ENCODE measurements at regions not wholly inside any gene's neighbourhood (a gene's known extent, or its start where the extent isn't known, plus 50 kb on each side); places are given as distances from the start of the nearest gene placed in this dataset.

DNA sequence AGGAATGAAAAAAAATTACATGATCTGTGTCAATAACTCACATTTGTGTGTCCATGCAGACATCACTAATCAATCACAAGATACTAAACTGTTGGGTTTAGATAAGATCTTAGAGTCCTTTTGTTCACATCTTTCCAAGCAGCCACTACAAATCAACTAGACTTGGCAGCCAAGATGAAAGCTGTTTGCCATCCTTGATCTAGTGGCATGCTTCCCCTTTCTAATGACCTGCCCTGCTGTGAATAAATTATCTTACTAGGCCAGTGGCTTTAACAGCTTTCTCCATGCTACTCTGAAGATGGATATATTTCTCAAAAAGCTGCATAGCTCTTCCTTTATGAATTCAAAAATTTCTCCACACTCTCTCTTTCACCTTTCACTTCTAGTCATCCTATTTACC is 1338.0 kb upstream of the ACVR2A start:
- no peak for DNase-seq (ENCODE audit: low read depth in 2 of 2)

DNA sequence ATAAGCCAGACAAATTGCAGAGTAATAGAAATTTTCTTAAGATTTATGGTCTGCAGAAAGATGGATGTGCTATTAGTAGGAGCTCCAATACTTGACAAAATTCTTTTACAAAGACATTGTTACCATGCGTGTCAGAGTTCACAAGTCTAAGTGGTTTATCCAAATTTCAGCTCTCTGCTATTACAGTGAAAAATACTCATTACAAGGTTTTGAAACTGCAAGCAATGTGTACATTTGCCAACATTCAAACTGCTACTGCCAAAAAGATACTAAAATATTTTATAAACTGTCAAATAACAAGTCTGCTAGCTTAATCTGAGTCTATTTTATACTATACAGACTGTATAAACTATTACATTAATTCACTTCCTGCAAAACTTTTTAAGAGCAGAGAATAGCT is 1341.5 kb upstream of the ACVR2A start:
- no peak for DNase-seq (ENCODE audit: low read depth in 2 of 2)

DNA sequence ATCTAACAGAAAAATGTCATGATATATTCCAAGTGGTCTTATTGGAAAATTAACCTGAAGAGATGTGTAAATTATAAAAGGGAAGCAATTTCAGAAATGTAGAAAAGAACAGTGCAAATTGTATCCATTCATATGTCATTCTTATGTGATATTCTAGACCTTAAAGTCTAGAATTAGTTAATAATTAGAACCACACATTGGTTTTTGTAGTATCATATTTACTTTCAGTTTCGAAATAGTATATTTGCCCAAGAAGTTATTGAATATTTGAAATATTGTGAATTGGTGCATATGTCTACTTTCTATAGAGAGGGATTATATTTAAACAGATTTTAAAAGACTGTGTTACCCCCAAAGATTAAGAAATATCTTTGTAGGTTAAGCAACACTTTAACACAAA is 1348.6 kb upstream of the ACVR2A start:
- DNase-seq (ENCODE audit: low read depth in 2 of 2), result no peak

DNA sequence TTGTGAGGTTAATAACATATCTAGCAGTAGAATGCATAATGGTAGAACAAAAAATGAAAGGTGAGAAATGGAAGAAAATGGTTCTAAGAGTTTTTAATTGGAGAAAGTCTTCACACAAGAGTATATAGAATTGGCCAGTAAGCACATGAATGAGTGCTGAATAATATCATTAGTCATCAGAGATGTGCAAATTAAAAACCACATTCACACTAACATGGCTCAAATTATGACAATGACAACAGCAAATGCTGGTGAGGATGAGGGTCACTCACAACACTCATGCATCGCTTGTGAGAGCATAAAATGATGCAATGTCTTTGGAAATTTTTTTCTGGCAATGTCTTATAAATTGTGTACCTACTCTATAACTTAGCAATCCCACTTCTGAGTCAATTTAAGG is 1355.4 kb upstream of the ACVR2A start:
- no peak for DNase-seq (ENCODE audit: low read depth in 2 of 2)

DNA sequence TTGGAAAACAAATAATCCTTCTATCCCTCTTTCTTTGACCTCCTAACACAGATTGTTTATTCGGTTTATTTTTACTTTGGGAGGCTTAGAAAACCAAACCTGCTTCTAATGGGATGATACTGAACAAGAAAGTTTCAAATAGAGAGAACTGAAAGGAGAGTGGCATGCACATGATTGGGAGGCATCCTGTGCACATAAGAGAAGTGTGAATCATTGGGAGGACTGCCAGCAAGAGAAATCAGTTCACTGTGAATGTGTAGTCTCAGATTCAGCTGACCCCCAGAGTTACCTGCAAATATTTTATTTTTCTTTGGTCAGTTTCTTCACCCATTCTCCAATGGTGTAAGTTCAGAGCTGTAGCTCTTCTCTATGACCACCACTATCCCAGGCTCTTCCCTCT is 1363.2 kb upstream of the ACVR2A start:
- DNase-seq (ENCODE audit: low read depth in 2 of 2), result no peak

DNA sequence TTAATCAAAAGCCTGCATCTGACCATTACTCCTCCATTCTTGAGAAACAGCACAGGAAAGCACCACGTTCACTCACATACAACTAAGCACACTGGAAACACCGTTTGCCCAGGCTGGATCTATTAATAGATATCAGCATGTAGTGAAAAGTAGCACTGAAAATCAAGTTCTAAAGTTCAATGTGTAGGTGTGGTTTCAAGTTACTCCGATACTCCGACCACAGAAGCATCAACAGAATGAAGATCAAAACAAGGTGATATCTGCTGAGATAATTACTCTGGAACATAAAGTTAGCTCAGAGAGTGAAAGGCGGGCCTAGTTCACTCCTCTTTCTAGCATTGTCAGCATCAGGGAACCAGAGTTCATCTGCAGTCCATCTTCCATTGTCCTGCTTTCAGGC is 1367.4 kb upstream of the ACVR2A start:
- DNase-seq (ENCODE audit: low read depth in 2 of 2), result no peak

DNA sequence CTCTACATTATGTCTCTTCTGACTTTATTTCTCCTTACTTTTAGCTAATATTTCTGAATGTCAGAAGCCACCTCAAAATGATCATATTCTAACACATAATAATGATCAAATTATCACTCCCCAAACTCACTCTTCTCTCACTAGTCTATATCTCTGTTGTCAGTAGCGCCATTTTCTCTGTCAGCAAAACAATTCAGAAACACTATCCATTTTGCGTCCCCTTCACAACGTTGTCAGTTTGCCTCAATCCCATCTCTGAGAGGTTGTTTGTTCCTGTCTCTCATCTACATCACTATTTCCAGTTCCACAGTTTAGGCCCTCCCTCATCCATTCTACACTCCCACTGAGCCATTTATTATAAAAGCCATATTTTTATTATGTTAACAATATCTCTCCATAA is 1376.3 kb upstream of the ACVR2A start:
- no peak for DNase-seq (ENCODE audit: low read depth in 2 of 2)

DNA sequence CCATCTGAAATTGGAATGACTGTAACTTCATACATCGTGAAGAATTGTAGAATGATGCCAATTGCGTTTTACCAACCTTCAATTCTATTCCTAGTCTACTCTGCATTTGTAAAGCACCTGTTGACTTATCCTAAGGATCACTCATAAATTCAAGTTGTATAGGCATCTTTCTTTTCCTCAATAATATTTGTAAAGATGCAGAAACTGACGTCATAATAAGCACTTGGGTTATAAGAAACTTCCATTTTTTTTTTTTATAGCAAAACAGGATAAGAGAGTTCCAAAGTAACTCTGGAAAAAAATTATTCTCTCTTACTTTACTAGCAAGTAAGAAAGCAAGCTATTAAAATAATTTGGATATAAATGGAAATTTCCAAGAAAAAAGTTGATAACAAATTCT is 1377.4 kb upstream of the ACVR2A start:
- DNase-seq (ENCODE audit: low read depth in 2 of 2), result no peak

DNA sequence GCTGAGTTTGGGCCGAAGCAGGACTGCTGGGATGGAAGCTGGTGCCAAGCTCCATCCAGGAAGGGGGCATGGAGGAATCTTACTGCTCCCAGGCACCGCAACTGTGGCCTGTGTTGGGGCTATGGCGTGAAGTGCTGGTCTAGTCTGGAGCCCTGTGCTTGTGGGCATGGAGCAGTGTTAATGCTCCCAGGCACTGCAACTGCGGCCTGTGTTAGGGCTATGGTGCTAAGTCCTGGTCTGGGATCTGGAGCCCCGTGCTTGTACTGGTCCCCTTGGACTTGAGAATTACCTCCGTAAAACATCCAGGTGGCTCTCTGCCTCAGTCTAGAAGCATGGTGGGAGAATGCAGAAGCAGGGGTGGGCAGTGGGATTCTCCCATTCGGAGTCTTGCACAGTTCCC is 1379.4 kb upstream of the ACVR2A start:
- DNase-seq (ENCODE audit: low read depth in 2 of 2), result no peak

DNA sequence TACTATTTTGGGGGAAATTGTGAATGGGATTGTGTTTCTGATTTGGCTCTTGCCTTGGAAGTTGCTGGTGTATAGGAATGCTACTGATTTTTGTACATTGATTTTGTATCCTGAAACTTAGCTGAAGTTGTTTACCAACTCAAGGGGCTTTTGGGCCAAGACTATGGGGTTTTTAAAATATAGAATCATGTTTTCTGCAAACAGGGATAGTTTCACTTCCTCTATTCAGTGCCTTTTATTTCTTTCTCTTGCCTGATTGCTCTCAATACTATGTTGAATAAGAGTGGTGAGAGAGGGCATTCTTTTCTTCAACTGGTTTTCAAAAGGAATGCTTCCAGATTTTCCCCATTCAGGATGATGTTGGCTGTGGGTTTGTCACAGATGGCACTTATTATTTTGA is 1383.8 kb upstream of the ACVR2A start:
- DNase-seq (ENCODE audit: low read depth in 2 of 2), result no peak

DNA sequence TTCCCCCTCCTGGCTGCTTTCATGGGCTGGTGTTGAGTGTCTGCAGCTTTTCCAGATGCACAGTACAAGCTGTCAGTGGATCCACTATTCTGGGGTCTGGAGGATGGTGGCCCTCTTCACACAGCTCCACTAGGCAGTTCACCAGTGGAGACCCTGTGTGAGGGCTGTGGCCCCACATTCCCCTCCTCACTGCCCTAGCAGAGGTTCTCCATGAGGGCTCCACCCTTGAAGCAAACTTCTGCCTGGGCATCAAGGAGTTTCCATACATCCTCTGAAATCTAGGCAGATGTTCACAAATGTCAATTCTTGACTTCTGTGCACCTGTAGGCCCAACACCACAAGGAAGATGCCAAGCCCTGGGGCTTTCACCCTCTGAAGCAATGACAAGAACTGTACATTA is 1386.2 kb upstream of the ACVR2A start:
- DNase-seq (ENCODE audit: low read depth in 2 of 2), result no peak

DNA sequence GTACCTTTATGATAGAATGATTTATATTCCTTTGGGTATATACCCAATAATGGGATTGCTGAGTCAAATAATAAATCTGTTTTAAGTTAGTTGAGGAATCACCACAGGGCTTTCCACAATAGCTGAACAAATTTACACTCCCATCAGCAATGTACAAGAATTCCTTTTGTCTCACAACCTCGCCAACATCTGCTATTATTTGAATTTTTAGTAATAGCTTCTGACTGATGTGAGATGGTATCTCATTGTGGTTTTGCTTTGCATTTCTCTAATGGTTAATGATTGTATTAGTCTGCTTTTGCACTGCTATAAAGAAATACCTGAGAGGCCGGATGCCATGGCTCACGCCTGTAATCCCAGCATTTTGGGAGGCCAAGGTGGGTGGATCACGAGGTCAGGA is 1387.6 kb upstream of the ACVR2A start:
- no peak for DNase-seq (ENCODE audit: low read depth in 2 of 2)

DNA sequence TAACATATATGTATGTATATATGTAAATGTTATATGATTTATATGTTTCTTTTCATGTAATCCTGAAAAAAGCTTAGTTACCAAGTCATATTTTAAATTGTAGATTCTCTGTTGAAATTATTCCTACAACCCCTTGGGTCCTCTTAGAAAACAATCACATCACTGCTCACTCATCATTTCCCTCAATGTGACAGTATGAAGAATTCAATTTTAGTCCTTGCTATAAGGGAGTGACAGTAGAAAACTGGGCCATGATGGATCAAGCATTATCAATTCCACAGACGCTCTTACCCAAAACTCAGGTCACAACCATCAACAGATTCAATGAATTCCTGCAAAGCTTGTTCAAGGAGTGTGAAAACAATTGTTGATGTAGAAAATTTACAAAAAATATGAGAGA is 1389.5 kb upstream of the ACVR2A start:
- no peak for DNase-seq (ENCODE audit: low read depth in 2 of 2)

DNA sequence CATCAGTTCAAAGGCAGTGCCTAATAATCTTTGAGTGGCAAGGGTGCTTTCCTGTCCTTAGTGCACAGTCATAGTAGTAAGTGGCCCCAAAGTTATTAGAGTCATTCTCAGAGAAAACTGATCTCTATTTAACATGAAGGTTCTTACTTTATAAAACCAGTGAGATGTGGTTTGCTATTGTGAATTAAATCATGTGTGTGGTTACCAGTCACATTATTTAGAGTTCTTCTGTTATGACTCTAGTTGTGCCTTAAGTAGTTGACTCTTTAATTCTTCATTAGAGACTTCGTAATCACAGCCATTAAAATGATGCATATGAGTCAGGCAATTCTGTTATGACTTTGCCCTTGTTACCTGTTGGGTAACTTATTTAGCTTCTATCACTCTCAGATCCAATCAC is 1392.9 kb upstream of the ACVR2A start:
- DNase-seq (ENCODE audit: low read depth in 2 of 2), result no peak

DNA sequence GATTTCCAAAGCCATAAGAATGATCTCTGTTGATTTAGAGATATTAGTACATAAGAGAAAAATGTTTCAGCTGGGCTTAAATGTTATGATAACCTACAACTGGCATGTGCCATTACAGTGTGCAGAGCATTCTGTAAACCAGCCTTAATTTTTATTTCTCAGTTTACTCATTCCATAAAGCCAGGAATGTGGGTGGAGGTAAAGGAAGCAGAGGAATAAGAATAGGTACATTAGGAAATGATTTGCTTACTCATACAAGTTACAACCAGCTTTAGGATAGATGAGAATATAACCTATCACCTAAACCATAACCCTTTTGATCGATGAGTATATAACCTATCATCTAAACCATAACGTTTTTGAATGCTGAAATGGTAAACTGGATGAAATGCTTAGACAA is 1394.7 kb upstream of the ACVR2A start:
- DNase-seq (ENCODE audit: low read depth in 2 of 2), result no peak

DNA sequence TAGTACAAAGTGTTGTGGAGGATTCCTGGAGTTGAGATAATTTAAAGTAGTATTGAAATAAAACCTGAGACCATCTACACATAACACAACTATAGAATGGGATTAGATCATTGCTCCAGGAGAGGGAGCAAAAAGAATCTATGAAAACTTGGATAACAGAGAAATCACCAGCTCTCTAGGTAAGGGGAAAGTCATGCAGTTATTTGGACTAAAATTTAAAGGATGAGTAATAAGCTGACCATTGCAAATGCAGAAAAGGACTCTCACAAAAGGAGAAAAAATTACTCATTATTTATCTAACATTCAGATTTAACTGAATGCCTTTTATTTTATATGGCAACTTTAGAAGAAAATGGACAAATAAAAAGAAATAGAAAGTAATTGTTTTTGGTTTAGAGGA is 1399.8 kb upstream of the ACVR2A start:
- no peak for DNase-seq (ENCODE audit: low read depth in 2 of 2)

DNA sequence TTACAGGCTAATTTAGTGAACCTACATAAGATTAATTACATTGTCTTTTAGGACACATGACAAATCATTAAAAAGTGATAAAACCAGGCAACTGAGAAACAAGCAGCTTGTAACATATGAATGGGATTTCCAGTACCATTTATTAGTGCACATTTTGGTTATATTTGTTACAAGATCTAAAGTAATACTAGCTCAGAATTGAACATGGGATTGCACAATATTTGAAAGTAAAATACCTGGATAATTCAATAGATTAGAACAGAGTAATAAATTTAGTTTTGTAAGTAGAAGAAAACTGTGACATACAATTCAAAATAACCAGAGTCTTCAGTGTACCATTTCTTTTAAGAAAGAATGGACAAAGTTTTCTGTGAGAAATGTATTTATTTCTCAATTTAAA is 1400.7 kb upstream of the ACVR2A start:
- DNase-seq (ENCODE audit: low read depth in 2 of 2), result no peak

DNA sequence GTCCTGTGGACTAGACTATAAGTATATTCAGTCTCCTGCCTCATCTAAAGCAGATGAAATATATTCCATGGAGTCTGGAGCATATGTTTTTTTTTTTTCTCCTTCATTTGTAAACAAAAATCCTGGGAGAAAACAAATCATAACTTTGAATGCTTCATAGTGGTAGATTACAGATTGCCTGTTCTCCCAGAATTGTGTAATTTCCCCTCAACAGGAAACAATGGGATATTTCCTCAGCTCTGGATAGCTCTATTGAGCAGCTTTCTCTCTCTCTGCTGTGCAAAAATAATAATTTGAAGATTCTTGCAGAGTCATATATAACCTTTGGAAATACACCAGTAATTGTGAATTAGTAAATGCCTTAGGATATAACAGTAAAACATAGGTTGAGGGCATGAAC is 1406.6 kb upstream of the ACVR2A start:
- DNase-seq (ENCODE audit: low read depth in 2 of 2), result no peak

DNA sequence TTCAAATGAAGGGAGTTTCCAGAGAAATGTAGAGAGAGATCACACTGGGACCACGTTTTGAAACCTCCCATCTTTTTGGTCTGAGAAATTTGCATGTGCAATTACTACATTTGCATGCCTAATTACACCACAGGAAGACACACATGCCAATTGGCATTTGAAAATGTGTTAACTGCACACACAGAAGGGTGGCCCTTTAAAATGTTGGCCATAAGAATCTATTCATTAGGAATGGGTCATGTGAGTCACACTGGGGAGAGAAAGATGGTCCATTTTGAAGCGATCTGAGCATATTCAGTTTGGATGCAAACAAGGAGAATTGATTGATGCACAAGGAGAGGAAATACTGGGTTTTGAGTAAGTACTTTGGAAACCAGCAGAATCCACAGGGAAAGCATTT is 1407.1 kb upstream of the ACVR2A start:
- no peak for DNase-seq (ENCODE audit: low read depth in 2 of 2)

DNA sequence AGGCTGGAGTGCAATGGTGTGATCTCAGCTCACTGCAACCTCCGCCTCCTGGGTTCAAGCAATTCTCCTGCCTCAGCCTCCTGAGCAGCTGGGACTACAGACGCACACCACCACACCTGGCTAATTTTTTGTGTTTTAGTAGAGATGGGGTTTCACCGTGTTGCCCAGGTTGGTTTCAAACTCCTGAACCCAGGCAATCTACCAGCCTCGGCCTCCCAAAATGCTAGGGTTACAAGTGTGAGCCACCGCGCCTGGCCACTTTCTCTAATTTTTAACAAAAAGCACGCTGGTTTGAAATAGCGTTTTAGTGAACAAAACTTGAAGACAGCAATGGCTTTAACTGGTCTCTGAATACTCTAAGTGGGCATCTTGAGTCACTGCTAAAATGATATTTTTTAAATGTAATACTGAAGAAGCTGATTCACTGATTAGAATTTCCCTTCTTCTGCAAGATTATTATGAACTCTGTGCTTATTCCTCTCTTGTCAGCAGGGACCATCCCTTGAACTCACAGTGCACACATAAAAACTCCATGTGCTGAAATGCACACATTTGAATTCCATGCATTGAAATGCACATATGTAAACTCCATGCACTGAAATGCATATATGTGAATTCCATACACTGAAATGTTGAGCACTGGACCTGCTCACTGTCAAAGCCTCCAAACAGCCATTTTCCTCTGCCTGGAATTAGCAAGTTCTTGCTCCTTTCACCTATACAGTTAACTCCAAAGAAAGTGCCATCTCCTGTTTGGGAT is 1411.5 kb upstream of the ACVR2A start:
- no peak for DNase-seq (ENCODE audit: low read depth in 2 of 2)

DNA sequence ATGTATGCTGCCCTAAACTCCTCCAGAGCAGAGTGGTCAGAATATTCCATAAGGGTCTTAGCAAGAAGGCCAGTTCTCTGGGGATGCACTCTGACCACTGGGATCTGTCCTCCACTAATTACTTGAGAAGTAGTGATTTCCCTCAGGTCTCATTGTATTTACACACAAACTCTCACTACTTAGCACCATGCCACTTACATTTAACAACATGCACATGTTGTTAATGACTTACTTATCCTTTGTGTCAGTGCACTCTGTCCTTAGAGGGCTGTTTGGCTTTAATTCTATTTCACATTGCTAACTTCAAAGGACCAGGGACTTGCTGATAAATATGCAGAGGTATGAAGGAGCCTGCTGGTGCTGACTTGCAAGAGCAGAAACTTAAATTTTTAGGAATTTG is 1415.5 kb upstream of the ACVR2A start:
- no peak for DNase-seq (ENCODE audit: low read depth in 2 of 2)

DNA sequence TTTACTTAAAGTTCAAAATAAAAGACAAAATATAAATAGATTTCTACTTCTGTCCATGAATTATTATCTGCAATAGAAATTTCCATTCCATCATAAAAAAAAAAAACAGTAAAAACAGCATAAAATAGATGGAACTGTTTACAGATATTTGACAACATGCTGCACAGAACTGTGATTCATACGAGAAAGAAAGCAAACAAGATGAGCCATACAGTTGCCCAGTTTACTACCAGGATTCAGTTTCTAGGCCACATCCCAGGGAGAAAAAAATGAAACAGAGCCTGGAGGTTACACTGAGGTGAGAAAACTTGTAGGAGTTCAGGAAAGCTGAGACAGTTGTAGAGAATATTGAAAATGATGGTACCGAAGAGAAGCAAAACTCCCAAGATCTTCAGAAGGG is 1426.9 kb upstream of the ACVR2A start:
- DNase-seq (ENCODE audit: low read depth in 2 of 2), result no peak

DNA sequence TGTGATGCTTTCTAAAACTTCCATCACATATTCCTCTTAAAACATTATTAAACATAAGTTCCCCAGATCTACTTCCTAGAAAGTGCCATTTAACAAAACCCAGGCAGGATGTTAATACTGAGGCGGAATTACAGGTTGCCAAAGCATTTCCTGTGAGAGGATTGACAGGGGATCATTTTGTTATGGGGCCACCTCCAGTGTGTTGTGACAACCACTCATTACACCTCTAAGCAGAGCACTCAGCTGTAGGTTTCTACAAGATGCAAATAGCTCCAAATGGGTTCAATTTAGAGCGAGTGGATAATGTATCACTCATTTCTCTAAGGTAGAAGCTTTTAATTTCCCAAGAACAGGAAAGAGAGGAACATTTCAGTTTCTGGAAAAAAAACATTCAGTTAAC is 1429.5 kb upstream of the ACVR2A start:
- DNase-seq (ENCODE audit: low read depth in 2 of 2), result no peak

DNA sequence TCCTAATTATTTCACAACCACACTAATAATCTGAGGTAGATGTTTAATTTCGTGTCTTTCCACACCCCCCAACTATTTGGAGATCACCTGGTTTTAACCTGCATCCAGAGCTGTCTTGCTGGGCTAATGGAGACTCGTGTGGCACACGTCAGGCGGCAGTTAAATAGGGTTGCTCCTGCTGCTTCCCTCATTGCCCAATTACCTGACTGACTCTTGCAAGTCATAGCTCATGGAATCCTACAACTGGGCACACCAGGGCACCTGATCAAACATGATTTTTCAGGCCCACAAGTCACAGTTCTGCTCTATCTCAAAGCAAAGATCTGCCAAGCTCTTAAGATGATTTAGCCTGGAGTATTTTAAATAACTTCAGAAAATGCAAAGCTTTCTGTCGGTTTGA is 1430.4 kb upstream of the ACVR2A start:
- DNase-seq (ENCODE audit: low read depth in 2 of 2), result no peak
